Ovary (tissue), 7 donors: ENCODE measurements at regions not wholly inside any gene's neighbourhood (a gene's known extent, or its start where the extent isn't known, plus 50 kb on each side); places are given as distances from the start of the nearest gene placed in this dataset.
"Not testable (repeated sequence)": the region's sequence is repeated elsewhere in the genome, so short reads cannot be mapped to it uniquely, and the experiment has no call there.

ENCODE experiments used
- DNase-seq, 5 donors: peaks; one replicate each; pipeline ENCODE4 v3.0.0-alpha.2; 2019 to 2020
- H3K27ac ChIP-seq, 2 donors: fragments of 200-600 bp; one replicate each; pipeline versions ENCODE4 v1.5.1 to v1.8.0; 2019 to 2022
- H3K27me3 ChIP-seq: fragments of 200-600 bp; one replicate; pipeline ENCODE4 v1.8.0; 2022
- H3K36me3 ChIP-seq: fragments of 200-600 bp; sonication (generic); one replicate; pipeline ENCODE4 v1.5.1; 2019
- H3K4me1 ChIP-seq: one replicate; pipeline ENCODE4 v1.8.1; 2013; ENCODE audit warnings: mild to moderate bottlenecking, moderate library complexity; ENCODE audit not compliant: insufficient read depth
- H3K4me3 ChIP-seq: fragments of 200-600 bp; sonication (generic); one replicate; pipeline ENCODE4 v1.5.1; 2017
- H3K9me3 ChIP-seq, 2 donors: fragments of 200-600 bp in 1 of 2; sonication (generic) in 1 of 2; one replicate each; pipeline versions ENCODE4 v1.5.1 to v1.8.1; 2013 to 2019; ENCODE audit warnings: mild to moderate bottlenecking in 1 of 2, moderate library complexity in 1 of 2
- EP300 ChIP-seq: sonication (generic); formaldehyde crosslinking; IDR thresholded peaks from one replicate; pipeline ENCODE4 v1.6.1; 2017; ENCODE audit warnings: antibody characterized with exemption
- POLR2A ChIP-seq: fragments of 450-650 bp; IDR thresholded peaks from one replicate; pipeline ENCODE4 v1.6.1; 2017; ENCODE audit warnings: antibody characterized with exemption, mild to moderate bottlenecking, moderate library complexity
- WGBS, 3 donors: extraction: QIAGEN DNeasy Blood & Tissue Kit in 1 of 3; methylation state at CpG; one replicate each; pipeline versions ENCODE4 v1.1.5 to v1.1.7; 2013 to 2017; 5-methylcytosine and 5-hydroxymethylcytosine counted together
- intact Hi-C, 4 donors: fragments of 100-400 bp; cut with DNase I; formaldehyde crosslinking; loops; one replicate each; pipeline versions ENCODE4 v1.11.0 to v1.15.1; 2022 to 2023
- TF ChIP-seq, protein P1 (sequence below), 3 donors: fragments of 450-650 bp in 2 of 3; fragments of 200-600 bp in 1 of 3; IDR thresholded peaks; one replicate each; pipeline versions ENCODE4 v1.5.1 to v1.8.0; 2016 to 2022; ENCODE audit warnings: antibody characterized with exemption in 3 of 3, mild to moderate bottlenecking in 1 of 3
- donor health status: DM: no; HTN: no; CAD: no; lungs with moderate emphysema.
- donor health status: DM: no; HTN: no; CAD: no.
- donor health status: Bipolar disorder and iron deficiency.
- donor health status: DM: no; HTN: no; CAD: no.
- donor health status: DM: yes; HTN: yes; CAD: no.

- WGBS, 3 donors, result 43 to 70% (median 56%) methylated on average over 2 of the region's 2 CpGs
Measured at GRCh38 chr4:34502086-34502485, 1742.2 kb downstream of the ARAP2 start.

DNA sequence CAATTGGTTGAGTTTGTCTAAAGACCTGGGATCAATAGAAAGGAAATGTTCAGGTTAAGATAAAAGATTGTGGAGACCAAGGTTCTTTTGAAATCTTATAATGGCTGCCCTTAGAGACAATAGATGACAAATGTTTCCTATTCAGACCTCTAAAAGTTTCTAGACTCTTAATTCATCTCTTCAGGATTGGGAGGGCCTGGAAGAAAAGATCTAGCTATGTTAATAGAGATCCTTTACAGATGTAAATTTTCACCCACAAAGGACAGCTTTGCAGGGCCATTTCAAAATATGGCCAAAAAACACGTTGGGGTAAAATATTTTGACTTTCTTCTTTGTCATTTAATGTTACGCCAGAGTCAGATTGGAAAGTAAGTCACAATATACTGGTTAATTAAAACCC, 1739.6 kb downstream of the ARAP2 start:
- H3K36me3 ChIP-seq, DNase-seq, H3K27me3 ChIP-seq, H3K4me1 ChIP-seq, H3K9me3 ChIP-seq, H3K4me3 ChIP-seq, H3K27ac ChIP-seq, intact Hi-C loops: not testable (repeated sequence)
- WGBS, 3 donors, result 65 to 74% (median 73%) methylated on average over 2 of the region's 2 CpGs

More at GRCh38 chr4:34502086-34502485, 1742.2 kb downstream of the ARAP2 start:
- Histone ChIP-seq H3K27me3 (no peaks in the 10 kb centered on the region), H3K4me1 (no peaks in the 10 kb centered on the region), H3K9me3 (no peaks in the 10 kb centered on the region), H3K4me3 (no peak overlapping the region), H3K27ac (no peak overlapping the region), H3K36me3 (no peaks in the 10 kb centered on the region)
- TF ChIP-seq, protein P1, sequence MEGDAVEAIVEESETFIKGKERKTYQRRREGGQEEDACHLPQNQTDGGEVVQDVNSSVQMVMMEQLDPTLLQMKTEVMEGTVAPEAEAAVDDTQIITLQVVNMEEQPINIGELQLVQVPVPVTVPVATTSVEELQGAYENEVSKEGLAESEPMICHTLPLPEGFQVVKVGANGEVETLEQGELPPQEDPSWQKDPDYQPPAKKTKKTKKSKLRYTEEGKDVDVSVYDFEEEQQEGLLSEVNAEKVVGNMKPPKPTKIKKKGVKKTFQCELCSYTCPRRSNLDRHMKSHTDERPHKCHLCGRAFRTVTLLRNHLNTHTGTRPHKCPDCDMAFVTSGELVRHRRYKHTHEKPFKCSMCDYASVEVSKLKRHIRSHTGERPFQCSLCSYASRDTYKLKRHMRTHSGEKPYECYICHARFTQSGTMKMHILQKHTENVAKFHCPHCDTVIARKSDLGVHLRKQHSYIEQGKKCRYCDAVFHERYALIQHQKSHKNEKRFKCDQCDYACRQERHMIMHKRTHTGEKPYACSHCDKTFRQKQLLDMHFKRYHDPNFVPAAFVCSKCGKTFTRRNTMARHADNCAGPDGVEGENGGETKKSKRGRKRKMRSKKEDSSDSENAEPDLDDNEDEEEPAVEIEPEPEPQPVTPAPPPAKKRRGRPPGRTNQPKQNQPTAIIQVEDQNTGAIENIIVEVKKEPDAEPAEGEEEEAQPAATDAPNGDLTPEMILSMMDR (IDR thresholded peaks at IDR 0.05), result no peak
- TF ChIP-seq POLR2A (no peak), EP300 (no peak)
- intact Hi-C loops, result no loop called here
- DNase-seq, result no peak

- H3K27me3 ChIP-seq, H3K4me3 ChIP-seq, H3K4me1 ChIP-seq, H3K36me3 ChIP-seq, DNase-seq, intact Hi-C loops, H3K9me3 ChIP-seq, H3K27ac ChIP-seq: not testable (repeated sequence)
- 94 to 95% (median 94%) methylated on average over 26 of the region's 26 CpGs for WGBS, 3 donors
Measured at GRCh38 chr4:34506511-34507092, 1737.7 kb downstream of the ARAP2 start.

DNA sequence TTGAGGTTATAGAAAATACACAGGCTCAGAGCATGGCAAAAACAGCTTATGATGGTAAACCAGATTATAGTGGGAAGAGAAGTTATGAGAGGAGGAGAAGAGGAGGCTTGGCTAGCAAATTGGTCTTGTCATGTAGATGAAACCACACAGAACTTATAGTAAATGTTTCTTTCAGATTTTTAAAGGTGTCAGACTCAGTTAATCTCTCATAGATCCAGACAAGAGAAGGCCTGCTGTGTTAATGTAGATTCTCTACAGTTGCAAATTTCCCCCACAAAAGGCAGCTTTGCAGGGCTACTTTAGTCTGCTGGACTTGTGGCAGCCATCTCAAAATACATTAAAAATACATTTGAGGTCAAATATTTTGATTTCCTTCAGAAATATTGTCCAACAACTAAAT, 1731.7 kb downstream of the ARAP2 start:
- Histone ChIP-seq H3K27me3 (no peaks in the 10 kb centered on the region), H3K27ac (no peak overlapping the region), H3K4me3 (no peak overlapping the region), H3K4me1 (no peaks in the 10 kb centered on the region), H3K36me3 (no peaks in the 10 kb centered on the region), H3K9me3 (no peaks in the 10 kb centered on the region)
- TF ChIP-seq EP300, result no peak
- TF ChIP-seq, protein P1 (IDR thresholded peaks at IDR 0.05), result no peak
- no peak for TF ChIP-seq POLR2A
- no peak for DNase-seq
- intact Hi-C loops, result no loop called here

DNA sequence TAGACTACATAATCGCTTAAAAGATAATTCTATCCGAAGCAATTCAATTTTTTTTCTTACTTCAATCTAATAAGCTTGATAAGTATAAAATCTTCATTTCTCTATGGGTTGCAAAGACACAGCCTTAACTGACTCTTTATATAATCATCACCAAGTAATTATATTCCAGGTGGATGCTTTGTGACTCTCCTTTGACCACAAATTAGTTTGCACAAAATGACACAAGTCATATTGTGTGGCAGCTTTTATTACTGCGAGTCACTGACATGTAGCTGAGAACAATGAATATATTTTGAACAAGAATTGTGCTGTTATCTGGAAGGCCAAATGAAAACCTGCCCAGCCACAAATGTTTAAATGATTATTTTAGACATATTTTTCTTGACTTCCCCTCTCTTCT, 1727.8 kb downstream of the ARAP2 start:
- H3K36me3 ChIP-seq, result no peaks in the 10 kb centered on the region
- no peak for TF ChIP-seq POLR2A
- no peak for TF ChIP-seq EP300
- TF ChIP-seq, protein P1 (IDR thresholded peaks at IDR 0.05), result no peak
- no peaks in the 10 kb centered on the region for H3K9me3 ChIP-seq
- no peaks in the 10 kb centered on the region for H3K27me3 ChIP-seq
- H3K4me3 ChIP-seq, result no peak overlapping the region
- intact Hi-C loops, result no loop called here
- no peak for DNase-seq
- no peaks in the 10 kb centered on the region for H3K4me1 ChIP-seq
- no peak overlapping the region for H3K27ac ChIP-seq
- 84 to 92% (median 90%) methylated on average over 3 of the region's 3 CpGs for WGBS, 3 donors

- Histone ChIP-seq H3K36me3 (no peaks in the 10 kb centered on the region), H3K4me3 (no peak overlapping the region), H3K27ac (no peak overlapping the region), H3K27me3 (peaks cover 2% of the 10 kb centered on the region), H3K9me3 (no peaks in the 10 kb centered on the region), H3K4me1 (no peaks in the 10 kb centered on the region)
- TF ChIP-seq EP300 (no peak), POLR2A (no peak)
- TF ChIP-seq, protein P1 (IDR thresholded peaks at IDR 0.05), result no peak
- 6 to 10% (median 8%) methylated on average over 4 of the region's 4 CpGs for WGBS, 3 donors
- DNase-seq, result no peak
- intact Hi-C loops, result no loop called here
Measured at GRCh38 chr4:34534916-34535315, 1709.4 kb downstream of the ARAP2 start.
